Dermis microvascular lymphatic vessel endothelial cell (primary cell): ENCODE measurements at regions not wholly inside any gene's neighbourhood (a gene's known extent, or its start where the extent isn't known, plus 50 kb on each side); places are given as distances from the start of the nearest gene placed in this dataset.
"Not testable (repeated sequence)": the region's sequence is repeated elsewhere in the genome, so short reads cannot be mapped to it uniquely, and the experiment has no call there.

Experiments
- DNase-seq, 2 donors: peaks; one replicate each; pipeline versions ENCODE4 v3.0.0 to v3.0.0-alpha.2; 2010; ENCODE audit warnings: low read depth in 2 of 2

DNA sequence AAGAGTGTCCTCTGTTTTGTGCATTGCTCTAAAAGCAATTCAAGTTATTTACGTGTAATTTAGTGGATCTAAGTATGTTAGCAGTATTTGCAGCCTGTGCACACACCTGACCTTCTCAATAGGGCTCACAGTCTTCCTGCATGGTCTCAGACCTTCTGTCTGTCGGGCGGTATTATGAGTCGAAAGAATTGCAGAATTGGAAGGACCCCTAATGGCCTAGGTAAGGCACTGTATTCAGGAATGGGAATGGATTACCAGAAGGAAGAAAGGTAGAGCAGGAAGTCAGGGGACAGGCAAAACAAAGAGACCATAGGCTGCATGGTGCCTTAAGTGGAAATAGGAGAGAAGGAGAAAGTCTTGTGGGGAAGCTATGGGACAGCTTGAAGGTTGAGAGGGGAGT, 341.6 kb downstream of the VRK1 start:
- DNase-seq, result no peak

DNA sequence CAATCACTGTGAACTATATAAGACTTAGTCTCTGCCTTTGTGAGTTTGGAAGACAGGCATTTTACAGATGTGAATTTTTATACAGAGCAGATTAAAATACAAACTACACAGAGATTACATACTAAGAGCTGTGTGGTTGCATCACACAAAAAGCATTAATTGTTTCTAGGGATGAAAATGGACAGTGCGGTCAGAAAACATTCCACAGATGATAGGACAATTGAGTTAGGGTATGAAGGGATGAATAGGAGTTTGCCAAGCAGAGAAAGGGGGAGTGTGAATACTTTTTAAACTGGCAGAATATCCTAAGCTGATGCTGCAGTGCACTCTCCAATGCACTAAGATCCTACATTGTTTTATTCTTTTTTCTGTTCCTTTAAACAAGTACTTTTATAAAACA, 345.8 kb downstream of the VRK1 start:
- DNase-seq, result no peak

- no peak for DNase-seq
Measured at GRCh38 chr14:97143456-97143855, 346.3 kb downstream of the VRK1 start.

- DNase-seq, result not testable (repeated sequence)
Measured at GRCh38 chr14:97148021-97148420, 350.8 kb downstream of the VRK1 start.

GRCh38 chr14:97149775-97150174, 352.6 kb downstream of the VRK1 start:
- DNase-seq, result no peak

DNA sequence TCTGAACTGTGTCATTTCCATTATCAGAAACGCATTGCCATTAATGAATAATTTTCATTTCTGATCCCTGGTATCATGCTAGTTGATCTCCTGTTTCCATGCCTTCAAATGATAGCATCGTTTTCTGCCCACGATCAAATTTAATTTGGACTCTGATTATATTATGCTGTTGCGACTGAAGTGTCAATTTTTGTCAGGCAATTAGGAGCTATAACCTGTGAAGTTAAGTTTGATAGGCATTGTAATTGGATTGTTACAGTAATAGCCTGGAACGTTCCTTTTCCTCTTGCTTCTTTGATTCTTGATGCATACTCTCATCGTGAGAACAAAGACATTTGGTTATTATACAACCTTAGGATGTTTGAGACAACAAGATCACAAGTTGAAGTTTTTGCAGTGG, 356.3 kb downstream of the VRK1 start:
- DNase-seq, result no peak

DNA sequence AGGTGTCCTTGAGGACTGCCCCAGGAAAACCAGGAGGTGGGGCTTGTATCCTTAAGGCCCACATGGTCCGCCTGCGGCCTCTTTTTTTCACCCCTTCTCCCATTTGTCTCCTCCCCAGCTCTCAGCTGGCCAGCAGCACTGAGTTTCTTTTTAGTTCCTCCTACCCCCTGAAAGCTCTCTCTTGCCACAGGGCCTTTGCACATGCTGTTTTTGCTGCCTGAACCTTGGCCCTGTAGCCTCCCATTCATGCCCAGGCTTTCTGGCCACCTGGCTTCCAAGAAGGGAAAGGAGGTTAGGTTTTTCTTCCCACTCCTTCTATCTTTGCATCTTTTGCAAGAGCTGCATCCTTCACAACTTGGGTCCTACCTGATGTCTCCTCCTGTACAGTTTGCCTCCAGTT, 358.1 kb downstream of the VRK1 start:
- DNase-seq, result no peak

- DNase-seq, result no peak
Measured at GRCh38 chr14:97155814-97156213, 358.6 kb downstream of the VRK1 start.

DNA sequence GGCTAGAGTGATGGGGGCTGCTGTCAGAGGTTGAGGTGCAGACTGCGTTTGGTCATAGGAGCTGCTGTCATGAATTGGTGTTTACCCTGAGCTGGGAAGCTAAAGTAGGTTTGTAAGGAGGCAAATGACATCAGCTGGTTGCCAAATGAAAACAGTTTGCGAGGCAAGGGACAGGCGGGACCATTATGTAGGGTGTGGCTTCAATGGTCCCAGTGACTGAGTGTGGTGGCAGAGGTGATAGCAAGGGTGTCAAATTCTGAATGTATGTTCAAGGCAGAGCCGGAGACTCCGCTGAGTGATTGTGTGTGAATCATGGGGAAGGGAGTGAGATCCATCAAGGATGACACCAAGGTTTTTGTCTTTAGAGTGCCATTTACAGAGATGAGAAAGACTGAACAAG, 359.5 kb downstream of the VRK1 start:
- DNase-seq, result no peak

GRCh38 chr14:97158102-97158501, 360.9 kb downstream of the VRK1 start:
- no peak for DNase-seq

- no peak for DNase-seq
Measured at GRCh38 chr14:97159124-97159523, 361.9 kb downstream of the VRK1 start.

DNA sequence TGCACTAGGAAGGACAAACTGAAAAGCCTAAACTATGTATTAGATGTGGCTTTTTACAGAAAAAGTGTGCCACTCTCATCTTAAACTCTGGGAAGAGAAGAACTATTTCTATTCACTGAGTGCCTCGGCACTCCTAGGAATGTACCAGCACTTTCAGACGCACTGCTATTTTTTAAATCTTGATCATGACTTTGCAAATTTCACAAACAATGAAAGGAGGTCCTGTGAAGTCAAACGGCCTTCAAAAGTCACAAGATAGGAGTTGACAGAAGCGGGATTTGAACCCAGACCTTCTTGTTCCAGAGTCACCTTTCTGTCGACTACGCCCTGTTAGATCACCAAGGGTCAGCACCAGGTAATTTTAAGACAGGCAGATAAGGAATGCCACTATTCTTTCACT, 365.4 kb downstream of the VRK1 start:
- no peak for DNase-seq

DNA sequence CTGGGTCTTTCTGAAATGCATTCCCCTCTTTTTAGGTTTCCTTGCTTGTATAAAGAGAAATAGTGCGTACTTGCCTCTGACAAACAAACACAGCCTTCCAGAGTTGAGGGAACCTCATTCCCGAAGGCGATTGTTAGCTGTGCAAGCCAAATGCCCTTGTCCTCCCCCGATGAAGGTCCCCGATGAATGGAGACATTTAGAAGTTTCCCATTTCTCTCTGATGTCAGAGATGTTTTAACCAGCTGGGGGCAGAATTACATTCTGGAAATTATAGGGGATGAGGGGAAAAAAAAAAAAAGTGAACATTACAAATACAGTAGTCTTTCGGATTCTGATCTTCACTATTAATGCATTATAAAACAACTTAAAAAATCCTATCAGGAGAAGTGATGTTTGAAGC, 366.8 kb downstream of the VRK1 start:
- DNase-seq, result no peak

- DNase-seq, result no peak
Measured at GRCh38 chr14:97166497-97166896, 369.3 kb downstream of the VRK1 start.

- DNase-seq, result not testable (repeated sequence)
Measured at GRCh38 chr14:97167577-97167976, 370.4 kb downstream of the VRK1 start.

- DNase-seq, result no peak
Measured at GRCh38 chr14:97172644-97173043, 375.5 kb downstream of the VRK1 start.

DNA sequence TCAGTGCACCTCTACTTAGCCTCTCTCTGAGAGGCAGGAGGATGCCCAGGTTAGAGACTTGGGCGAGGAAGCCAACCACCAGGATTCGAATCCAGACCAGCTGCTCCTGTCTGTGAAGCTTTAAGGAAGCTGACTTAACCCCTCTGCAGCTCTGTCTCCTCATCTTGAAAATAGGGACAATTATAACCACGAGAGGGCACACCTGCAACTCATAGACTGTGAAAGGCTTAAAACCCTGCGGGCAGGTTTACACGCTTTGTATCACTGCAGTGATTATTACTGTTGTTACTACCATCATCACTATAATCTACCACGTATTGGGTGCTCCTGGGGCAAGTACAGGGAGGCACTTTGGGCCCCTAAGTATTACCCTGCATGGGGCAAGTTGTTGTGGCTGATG, 379.8 kb downstream of the VRK1 start:
- no peak for DNase-seq

- no peak for DNase-seq
Measured at GRCh38 chr14:97177635-97178034, 380.5 kb downstream of the VRK1 start.

DNA sequence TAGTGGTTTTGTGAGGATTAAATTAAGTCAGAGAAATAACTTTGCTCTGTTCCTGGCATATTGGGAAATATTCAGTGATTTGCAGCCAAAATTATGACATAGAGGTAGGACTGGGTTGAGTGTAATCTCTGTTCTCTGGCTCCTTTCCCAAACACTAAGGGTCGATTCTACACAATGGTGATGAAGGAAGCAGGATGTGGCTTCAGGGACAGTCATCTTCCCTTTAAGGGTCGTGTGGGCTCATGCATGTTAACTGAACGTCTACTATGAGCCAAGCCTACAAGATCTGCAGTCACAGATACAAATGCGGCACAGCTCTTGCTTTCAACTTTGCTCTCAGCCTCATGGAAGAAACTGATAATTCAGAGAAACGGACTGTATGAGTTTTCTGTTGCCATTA, 381.6 kb downstream of the VRK1 start:
- peak in 1 of 2 donors; percentile 29 for DNase-seq

- peak in 1 of 2 donors; percentile 5 for DNase-seq
Measured at GRCh38 chr14:97179573-97179972, 382.4 kb downstream of the VRK1 start.

DNA sequence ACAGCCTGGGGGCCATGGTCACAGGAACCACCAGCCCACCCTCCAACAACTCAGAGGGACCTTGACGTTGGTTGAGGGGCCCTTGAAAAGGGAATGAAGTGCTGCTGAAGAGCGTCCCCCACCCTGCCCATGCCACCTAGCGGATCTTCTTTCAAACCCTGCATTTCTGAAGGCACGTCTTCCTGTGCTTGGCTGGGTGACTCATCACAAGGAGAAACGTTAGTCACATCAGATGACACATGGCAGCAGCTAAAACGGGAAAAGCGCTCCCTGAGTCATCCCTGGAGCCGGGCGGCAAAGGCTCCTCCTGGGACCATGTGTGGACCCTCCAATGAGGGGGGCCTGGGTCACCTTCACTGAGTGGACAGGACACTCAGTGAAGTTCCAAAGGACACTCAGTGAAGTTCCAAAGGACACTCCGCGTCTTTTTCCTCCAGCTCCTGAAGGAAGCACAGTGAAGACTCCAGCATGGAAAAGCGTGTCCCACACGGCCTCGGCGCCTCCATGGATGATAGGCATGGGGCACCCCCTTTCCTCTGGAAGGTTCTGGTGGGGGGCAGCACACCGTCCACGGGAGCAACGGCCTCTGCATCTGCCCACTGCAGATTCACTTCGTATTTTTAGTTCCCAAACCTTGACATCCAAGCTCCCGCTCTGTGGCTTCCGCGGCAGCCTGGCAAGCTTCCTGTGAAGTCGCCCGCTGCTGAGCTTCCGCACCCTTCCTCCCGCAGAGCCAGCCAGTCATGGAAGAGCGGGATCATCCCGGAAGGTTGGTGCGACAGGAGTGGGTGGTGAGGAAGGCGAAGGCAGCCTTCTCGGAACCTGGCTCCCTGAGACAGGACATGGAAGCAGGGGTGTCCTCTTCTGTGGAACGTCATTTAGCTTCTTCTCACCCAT, 383.4 kb downstream of the VRK1 start:
- peak in 1 of 2 donors; percentile 30 for DNase-seq

DNA sequence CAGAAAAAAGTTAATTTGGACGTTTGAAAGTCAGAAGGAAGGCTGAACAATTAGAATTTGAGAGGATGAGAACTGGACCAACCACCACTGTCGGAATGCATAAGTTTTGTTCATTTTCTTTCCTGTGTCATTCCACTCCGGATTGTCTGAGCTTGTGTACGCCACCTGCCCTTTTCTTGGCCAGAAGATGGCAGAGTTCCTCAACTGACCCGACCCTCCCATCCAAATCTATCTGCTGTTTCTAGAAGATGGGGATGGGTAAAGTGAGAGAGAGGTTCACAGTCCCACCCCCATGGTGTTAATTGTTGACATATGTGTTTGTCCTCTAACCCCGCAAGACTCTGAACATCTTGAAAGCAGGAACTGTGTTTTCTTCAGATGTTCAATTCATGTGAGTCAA, 388.0 kb downstream of the VRK1 start:
- DNase-seq, result no peak

- no peak for DNase-seq
Measured at GRCh38 chr14:97187916-97188315, 390.7 kb downstream of the VRK1 start.

- DNase-seq, result no peak
Measured at GRCh38 chr14:97196336-97196735, 399.2 kb downstream of the VRK1 start.
